ENCODE measurements at regions not wholly inside any gene's neighbourhood (a gene's known extent, or its start where the extent isn't known, plus 50 kb on each side); places are given as distances from the start of the nearest gene placed in this dataset.
"Not testable (repeated sequence)": the region's sequence is repeated elsewhere in the genome, so short reads cannot be mapped to it uniquely, and the experiment has no call there.

- no peak for DNase-seq (ENCODE audit: low read depth, low spot score)
- no peak overlapping the region for H3K4me3 ChIP-seq (ENCODE audit: low read length)
Observed at GRCh38 chr12:43261701-43262100, 290.3 kb downstream of the ADAMTS20 start.

DNA sequence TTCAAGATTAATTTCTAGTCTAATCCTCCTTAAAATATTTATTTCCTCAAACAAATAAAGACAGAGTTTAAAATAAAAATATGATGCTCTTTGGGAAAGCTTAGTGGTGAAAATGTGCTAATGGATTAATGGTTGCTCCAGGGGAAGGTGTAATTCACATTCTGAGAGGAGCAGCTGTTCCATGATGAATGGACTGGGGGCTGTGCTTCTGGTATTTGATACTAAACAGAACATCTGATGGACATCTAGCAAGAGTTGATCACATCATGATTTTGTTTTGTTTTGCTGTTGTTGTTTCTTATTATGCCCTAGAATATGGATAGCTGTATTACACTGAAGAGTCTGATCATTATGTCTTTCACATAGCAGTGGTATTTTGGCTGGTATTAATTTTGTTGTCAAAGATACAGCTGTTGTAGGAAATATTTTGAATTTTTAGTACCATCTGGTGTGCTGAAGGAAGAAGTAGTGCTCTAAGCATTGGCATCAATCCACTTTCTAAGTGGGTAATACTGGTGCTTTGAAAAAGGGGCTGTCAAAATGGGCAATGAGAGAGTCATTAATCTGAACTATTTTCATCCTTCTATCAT, 296.4 kb downstream of the ADAMTS20 start:
- DNase-seq (ENCODE audit: low read depth, low spot score): no peak
- H3K4me3 ChIP-seq (ENCODE audit: low read length): no peak overlapping the region

- no peak overlapping the region for H3K4me3 ChIP-seq (ENCODE audit: low read length)
- no peak for DNase-seq (ENCODE audit: low read depth, low spot score)
Observed at GRCh38 chr12:43252585-43252984, 299.4 kb downstream of the ADAMTS20 start.

GRCh38 chr12:43245947-43246346, 306.1 kb downstream of the ADAMTS20 start:
- H3K4me3 ChIP-seq (ENCODE audit: low read length): no peak overlapping the region
- no peak for DNase-seq (ENCODE audit: low read depth, low spot score)

GRCh38 chr12:43241986-43242385, 310.0 kb downstream of the ADAMTS20 start:
- no peak for DNase-seq (ENCODE audit: low read depth, low spot score)
- no peak overlapping the region for H3K4me3 ChIP-seq (ENCODE audit: low read length)

- no peak overlapping the region for H3K4me3 ChIP-seq (ENCODE audit: low read length)
- no peak for DNase-seq (ENCODE audit: low read depth, low spot score)
Observed at GRCh38 chr12:43238281-43238680, 313.7 kb downstream of the ADAMTS20 start.

GRCh38 chr12:43237238-43237879, 314.6 kb downstream of the ADAMTS20 start:
- no peak overlapping the region for H3K4me3 ChIP-seq (ENCODE audit: low read length)

GRCh38 chr12:43235721-43236120, 316.3 kb downstream of the ADAMTS20 start:
- H3K4me3 ChIP-seq (ENCODE audit: low read length): no peak overlapping the region
- no peak for DNase-seq (ENCODE audit: low read depth, low spot score)

More at GRCh38 chr12:43237238-43237879, 314.6 kb downstream of the ADAMTS20 start:
- DNase-seq (ENCODE audit: low read depth, low spot score): no peak

DNA sequence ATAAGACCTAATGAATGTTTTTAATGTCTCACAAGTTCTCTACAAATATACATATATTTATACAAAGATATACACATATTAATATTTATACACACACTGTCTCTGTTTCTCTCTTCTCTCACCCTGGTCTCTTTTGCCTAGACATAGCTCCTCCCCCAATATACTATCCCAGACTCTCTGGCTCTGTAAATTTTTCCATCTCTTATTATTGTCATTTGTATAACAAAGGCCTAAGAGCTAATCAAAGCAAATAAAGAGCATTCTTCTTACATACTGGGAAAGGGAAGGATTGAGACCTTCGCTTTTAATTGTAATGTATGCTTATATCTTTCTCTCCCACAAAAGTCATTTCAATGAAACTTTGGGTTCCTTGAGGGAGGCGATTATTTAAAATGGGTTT, 318.1 kb downstream of the ADAMTS20 start:
- no peak overlapping the region for H3K4me3 ChIP-seq (ENCODE audit: low read length)
- no peak for DNase-seq (ENCODE audit: low read depth, low spot score)

DNA sequence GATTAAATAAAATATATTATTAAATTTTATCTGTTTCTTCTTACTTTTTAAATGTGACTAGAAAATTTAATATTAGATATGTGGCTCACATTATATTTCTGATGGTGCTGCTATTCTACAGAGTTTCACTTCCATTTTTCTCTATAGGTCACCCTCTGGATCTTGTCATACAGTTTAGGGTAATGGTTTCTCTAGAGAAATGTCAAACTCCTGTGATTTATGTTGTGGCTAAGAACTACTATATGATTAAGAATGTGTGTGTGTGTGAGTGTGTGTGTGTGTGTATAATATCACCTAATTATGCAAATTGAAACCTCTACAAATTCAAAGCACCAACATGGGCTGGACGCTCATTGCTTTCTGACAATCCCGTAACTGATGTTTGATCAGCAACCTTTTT, 325.9 kb downstream of the ADAMTS20 start:
- H3K4me3 ChIP-seq (ENCODE audit: low read length): no peak overlapping the region
- DNase-seq (ENCODE audit: low read depth, low spot score): no peak

DNA sequence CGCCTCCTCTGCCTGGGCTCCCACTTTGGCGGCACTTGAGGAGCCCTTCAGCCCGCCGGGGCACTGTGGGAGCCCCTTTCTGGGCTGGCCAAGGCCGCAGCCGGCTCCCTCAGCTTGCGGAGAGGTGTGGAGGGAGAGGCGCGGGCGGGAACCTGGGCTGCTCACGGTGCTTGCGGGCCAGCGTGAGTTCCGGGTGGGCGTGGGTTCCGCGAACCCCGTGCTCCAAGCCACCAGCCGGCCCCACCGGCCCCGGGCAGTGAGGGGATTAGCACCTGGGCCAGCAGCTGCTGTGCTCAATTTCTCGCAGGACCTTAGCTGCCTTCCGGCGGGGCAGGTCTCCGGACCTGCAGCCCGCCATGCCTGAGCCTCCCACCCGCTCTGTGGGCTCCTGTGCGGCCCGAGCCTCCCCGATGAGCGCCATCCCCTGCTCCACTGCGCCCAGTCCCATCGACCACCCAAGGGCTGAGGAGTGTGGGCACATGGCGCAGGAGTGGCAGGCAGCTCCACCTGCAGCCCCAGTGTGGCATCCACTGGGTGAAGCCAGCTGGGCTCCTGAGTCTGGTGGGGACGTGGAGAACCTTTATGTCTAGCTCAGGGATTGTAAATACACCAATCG, 327.7 kb downstream of the ADAMTS20 start:
- H3K4me3 ChIP-seq (ENCODE audit: low read length); DNase-seq (ENCODE audit: low read depth, low spot score): not testable (repeated sequence)

DNA sequence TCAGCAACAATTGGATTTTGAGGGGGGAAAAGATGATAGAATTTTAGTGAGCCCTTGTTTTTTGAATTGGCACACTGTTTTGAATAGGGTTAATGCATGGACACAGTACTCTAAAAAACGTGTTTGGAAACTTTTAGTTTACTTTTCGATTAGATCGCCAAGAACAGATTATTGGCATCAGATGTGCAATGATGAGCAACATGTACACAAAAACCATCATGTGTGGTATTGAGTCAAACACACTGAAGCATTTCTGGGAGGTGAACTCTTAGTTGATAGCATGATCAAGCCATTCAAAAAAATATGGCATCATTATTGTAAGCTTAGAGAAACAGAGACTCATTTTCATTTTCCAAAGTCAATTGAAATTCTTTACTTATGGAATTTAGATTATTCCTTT, 329.2 kb downstream of the ADAMTS20 start:
- no peak for DNase-seq (ENCODE audit: low read depth, low spot score)
- no peak overlapping the region for H3K4me3 ChIP-seq (ENCODE audit: low read length)

DNA sequence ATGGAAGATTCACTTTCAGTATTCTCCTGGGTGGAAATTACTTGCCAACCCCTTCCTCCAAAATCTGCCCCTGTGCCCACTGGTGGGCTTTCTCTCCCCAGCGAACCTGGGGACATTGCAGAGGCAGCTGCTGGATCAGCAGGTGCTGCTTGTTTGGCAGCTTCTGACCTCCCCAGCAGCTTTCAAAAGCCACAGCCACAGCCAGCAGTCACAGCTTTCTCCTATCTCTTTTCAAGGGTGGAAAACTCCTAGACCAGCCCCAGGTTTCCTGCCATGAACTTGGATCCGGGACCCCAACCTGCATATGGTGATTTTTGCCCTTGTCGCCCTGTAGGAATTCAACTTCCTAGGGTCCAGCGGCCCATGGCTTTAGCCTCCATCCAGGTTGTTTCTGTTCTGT, 330.8 kb downstream of the ADAMTS20 start:
- no peak overlapping the region for H3K4me3 ChIP-seq (ENCODE audit: low read length)
- DNase-seq (ENCODE audit: low read depth, low spot score): no peak

DNA sequence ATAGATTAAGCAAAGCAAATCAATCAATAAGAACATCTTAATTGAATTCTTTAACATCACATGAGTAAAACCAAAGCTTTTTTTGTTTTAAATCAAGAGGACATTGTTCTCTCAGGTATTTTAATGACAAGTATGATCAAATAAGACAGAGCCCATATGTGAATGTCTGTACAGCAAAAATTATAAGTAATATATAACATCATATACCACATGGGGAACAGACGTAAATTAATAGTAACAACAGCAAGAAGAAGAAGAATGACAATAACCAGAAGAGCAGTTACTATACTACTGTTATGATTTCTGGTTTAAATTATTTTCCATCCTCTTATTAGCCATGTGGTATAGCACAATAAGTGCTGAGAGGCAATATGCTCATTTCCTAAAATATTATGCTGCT, 335.5 kb downstream of the ADAMTS20 start:
- no peak for DNase-seq (ENCODE audit: low read depth, low spot score)
- no peak overlapping the region for H3K4me3 ChIP-seq (ENCODE audit: low read length)

- H3K4me3 ChIP-seq (ENCODE audit: low read length): no peak overlapping the region
Observed at GRCh38 chr12:43214166-43214565, 337.8 kb downstream of the ADAMTS20 start.

DNA sequence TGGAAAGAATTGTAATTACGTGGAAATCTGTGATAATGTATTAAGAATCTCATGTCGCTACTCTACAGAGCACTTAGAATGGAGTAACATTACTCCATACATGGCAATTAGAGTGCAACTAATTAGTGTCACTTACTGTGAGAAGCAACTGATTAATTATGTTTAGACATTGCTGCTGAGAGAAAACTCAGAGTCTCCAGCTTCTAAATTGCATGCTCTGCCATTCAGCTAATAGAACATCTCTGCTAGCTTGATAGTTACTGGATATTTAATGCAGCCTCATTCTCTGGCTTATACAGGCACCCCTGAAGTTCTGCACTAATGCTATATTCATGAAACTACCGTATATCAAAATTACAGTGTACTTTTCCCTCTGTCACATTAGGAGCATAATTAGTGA, 338.4 kb downstream of the ADAMTS20 start:
- DNase-seq (ENCODE audit: low read depth, low spot score): no peak

More at GRCh38 chr12:43214166-43214565, 337.8 kb downstream of the ADAMTS20 start:
- no peak for DNase-seq (ENCODE audit: low read depth, low spot score)

DNA sequence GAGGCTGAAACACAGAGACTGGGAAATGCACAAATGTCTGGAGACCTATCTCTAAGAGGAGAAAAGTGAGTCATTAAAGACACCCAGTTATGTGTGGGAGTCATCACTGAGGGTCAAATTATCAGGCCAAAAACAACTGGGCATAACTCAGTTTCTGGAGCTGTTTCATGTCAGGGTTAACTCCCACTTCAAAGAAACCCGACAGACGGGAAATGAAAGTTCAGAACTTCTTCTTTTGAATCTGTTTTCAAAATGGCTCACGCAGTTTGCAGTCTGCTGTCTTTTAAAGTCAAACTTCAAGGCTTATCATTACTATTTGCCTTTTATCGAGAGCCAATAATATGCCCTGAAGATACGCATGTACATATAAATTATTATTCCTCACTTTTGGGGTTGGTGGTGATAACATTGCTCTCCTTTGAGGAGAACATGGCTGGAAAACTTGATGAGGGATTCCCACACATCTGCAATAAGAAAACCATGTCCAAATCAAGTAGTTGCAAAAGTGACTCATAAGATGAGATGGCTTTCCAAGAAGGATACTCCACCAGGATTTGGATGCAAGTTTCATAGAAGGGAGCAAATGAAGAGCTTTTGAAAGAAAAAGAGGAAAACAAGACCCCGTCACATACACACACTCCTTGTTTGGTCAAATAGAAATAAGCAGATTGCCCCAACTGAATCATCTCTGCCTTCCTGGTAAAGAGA, 341.4 kb downstream of the ADAMTS20 start:
- H3K4me3 ChIP-seq (ENCODE audit: low read length): no peak overlapping the region
- no peak for DNase-seq (ENCODE audit: low read depth, low spot score)

More for the DNA sequence above, 338.4 kb downstream of the ADAMTS20 start:
- H3K4me3 ChIP-seq (ENCODE audit: low read length): no peak overlapping the region

- H3K4me3 ChIP-seq (ENCODE audit: low read length): no peak overlapping the region
- no peak for DNase-seq (ENCODE audit: low read depth, low spot score)
Observed at GRCh38 chr12:43208627-43209026, 343.4 kb downstream of the ADAMTS20 start.

- no peak overlapping the region for H3K4me3 ChIP-seq (ENCODE audit: low read length)
- DNase-seq (ENCODE audit: low read depth, low spot score): no peak
Observed at GRCh38 chr12:43208221-43208620, 343.8 kb downstream of the ADAMTS20 start.

GRCh38 chr12:43206396-43206795, 345.6 kb downstream of the ADAMTS20 start:
- no peak for DNase-seq (ENCODE audit: low read depth, low spot score)
- no peak overlapping the region for H3K4me3 ChIP-seq (ENCODE audit: low read length)
